K562 (cell line): ENCODE measurements at regions not wholly inside any gene's neighbourhood (a gene's known extent, or its start where the extent isn't known, plus 50 kb on each side); places are given as distances from the start of the nearest gene placed in this dataset.

ENCODE experiments used
- CC2D1A ChIP-seq: fragments of 450-650 bp; IDR thresholded peaks from 2 replicates; pipeline ENCODE4 v1.6.1; 2017; ENCODE audit warnings: mild to moderate bottlenecking
- CEBPB ChIP-seq: fragments of 450-650 bp; IDR thresholded peaks from 2 replicates; pipeline ENCODE4 v1.6.1; 2016; ENCODE audit warnings: missing genetic modification characterization, missing compliant biosample characterization
- GATAD2B ChIP-seq: fragments of 450-650 bp; IDR thresholded peaks from 2 replicates; pipeline ENCODE4 v1.6.1; 2017; ENCODE audit warnings: mild to moderate bottlenecking, borderline replicate concordance
- HIVEP1 ChIP-seq: fragments of 250-450 bp; sonication (Bioruptor Pico); IDR thresholded peaks from 2 replicates; pipeline ENCODE4 v1.4.0; 2020; ENCODE audit warnings: mild to moderate bottlenecking
- MECOM ChIP-seq: fragments of 250-450 bp; sonication (Bioruptor Pico); IDR thresholded peaks from 2 replicates; pipeline ENCODE4 v1.8.0; 2022; ENCODE audit warnings: inconsistent platforms
- PREB ChIP-seq: sonication (generic); formaldehyde crosslinking; IDR thresholded peaks from 2 replicates; pipeline ENCODE4 v1.8.1; 2023; ENCODE audit warnings: mild to moderate bottlenecking, missing genetic modification reagents
- SIN3B ChIP-seq: fragments of 450-650 bp; IDR thresholded peaks from 2 replicates; pipeline ENCODE4 v1.6.1; 2017; ENCODE audit warnings: low read depth, mild to moderate bottlenecking, moderate library complexity
- TRIM24 ChIP-seq, 2 experiments: fragments of 450-650 bp; IDR thresholded peaks; 2 replicates each; pipeline ENCODE4 v1.6.1; 2016
- ZBTB26 ChIP-seq: fragments of 450-650 bp; formaldehyde crosslinking; IDR thresholded peaks from 2 replicates; pipeline ENCODE4 v1.4.0; 2022; ENCODE audit warnings: missing genetic modification characterization
- ZC3H8 ChIP-seq: fragments of 450-650 bp; IDR thresholded peaks from 2 replicates; pipeline ENCODE4 v1.6.1; 2017
- ZNF280B ChIP-seq: fragments of 250-450 bp; sonication (Bioruptor Pico); IDR thresholded peaks from 2 replicates; pipeline ENCODE4 v1.5.1; 2021; ENCODE audit warnings: mild to moderate bottlenecking
- ZNF3 ChIP-seq: fragments of 250-450 bp; sonication (Bioruptor Pico); IDR thresholded peaks from 2 replicates; pipeline ENCODE4 v1.5.0; 2021; ENCODE audit warnings: mild to moderate bottlenecking, moderate library complexity
- ZNF311 ChIP-seq: fragments of 250-450 bp; sonication (Bioruptor Pico); IDR thresholded peaks from 2 replicates; pipeline ENCODE4 v1.4.0; 2020; ENCODE audit warnings: mild to moderate bottlenecking, moderate library complexity
- ZNF445 ChIP-seq: fragments of 250-450 bp; sonication (Bioruptor Pico); IDR thresholded peaks from 2 replicates; pipeline ENCODE4 v1.4.0; 2020; ENCODE audit warnings: low read depth, mild to moderate bottlenecking, moderate library complexity
- TF ChIP-seq, protein P1 (sequence below), 2 experiments: fragments of 450-650 bp; IDR thresholded peaks; 2 replicates each; pipeline ENCODE4 v1.6.1; 2016
- TF ChIP-seq, protein P2 (sequence below): fragments of 450-650 bp; IDR thresholded peaks from 2 replicates; pipeline ENCODE4 v1.6.1; 2017; ENCODE audit warnings: mild to moderate bottlenecking, moderate library complexity
- TF ChIP-seq, protein P3 (sequence below): fragments of 450-650 bp; formaldehyde crosslinking; IDR thresholded peaks from 2 replicates; pipeline ENCODE4 v1.4.0; 2022; ENCODE audit warnings: missing genetic modification characterization
- TF ChIP-seq, protein P4 (sequence below): IDR thresholded peaks from 2 replicates; pipeline ENCODE4 v1.6.1; 2011; ENCODE audit warnings: borderline replicate concordance, low read depth, mild to moderate bottlenecking, moderate library complexity, low read length; ENCODE audit not compliant: insufficient read depth, poor library complexity, severe bottlenecking
- TF ChIP-seq, protein P5 (sequence below): sonication (generic); formaldehyde crosslinking; IDR thresholded peaks from 2 replicates; pipeline ENCODE4 v1.8.0; 2022; ENCODE audit warnings: missing genetic modification reagents, mild to moderate bottlenecking, moderate library complexity, borderline replicate concordance

- TF ChIP-seq ZBTB26 (CRISPR knock-in tag) (0 out of 2 replicates have a peak, but pooled peaks have one; percentile 48), HIVEP1 (CRISPR knock-in tag) (no peak), ZNF311 (no peak), CEBPB (tag) (no peak), MECOM (no peak), SIN3B (no peak), ZC3H8 (no peak), ZNF445 (CRISPR knock-in tag) (no peak), PREB (CRISPR knock-in tag) (no peak), GATAD2B (no peak), ZNF280B (CRISPR knock-in tag) (no peak), ZNF3 (CRISPR knock-in tag) (no peak), CC2D1A (no peak), TRIM24 (IDR thresholded peaks at IDR 0.05) (0 out of 4 replicates have a peak, but pooled peaks of 1 of the 2 experiments have one; percentile 42)
- TF ChIP-seq, protein P1, sequence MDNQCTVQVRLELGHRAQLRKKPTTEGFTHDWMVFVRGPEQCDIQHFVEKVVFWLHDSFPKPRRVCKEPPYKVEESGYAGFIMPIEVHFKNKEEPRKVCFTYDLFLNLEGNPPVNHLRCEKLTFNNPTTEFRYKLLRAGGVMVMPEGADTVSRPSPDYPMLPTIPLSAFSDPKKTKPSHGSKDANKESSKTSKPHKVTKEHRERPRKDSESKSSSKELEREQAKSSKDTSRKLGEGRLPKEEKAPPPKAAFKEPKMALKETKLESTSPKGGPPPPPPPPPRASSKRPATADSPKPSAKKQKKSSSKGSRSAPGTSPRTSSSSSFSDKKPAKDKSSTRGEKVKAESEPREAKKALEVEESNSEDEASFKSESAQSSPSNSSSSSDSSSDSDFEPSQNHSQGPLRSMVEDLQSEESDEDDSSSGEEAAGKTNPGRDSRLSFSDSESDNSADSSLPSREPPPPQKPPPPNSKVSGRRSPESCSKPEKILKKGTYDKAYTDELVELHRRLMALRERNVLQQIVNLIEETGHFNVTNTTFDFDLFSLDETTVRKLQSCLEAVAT (IDR thresholded peaks at IDR 0.05): no peak
- TF ChIP-seq, protein P2, sequence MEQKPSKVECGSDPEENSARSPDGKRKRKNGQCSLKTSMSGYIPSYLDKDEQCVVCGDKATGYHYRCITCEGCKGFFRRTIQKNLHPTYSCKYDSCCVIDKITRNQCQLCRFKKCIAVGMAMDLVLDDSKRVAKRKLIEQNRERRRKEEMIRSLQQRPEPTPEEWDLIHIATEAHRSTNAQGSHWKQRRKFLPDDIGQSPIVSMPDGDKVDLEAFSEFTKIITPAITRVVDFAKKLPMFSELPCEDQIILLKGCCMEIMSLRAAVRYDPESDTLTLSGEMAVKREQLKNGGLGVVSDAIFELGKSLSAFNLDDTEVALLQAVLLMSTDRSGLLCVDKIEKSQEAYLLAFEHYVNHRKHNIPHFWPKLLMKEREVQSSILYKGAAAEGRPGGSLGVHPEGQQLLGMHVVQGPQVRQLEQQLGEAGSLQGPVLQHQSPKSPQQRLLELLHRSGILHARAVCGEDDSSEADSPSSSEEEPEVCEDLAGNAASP: no peak
- TF ChIP-seq, protein P3, sequence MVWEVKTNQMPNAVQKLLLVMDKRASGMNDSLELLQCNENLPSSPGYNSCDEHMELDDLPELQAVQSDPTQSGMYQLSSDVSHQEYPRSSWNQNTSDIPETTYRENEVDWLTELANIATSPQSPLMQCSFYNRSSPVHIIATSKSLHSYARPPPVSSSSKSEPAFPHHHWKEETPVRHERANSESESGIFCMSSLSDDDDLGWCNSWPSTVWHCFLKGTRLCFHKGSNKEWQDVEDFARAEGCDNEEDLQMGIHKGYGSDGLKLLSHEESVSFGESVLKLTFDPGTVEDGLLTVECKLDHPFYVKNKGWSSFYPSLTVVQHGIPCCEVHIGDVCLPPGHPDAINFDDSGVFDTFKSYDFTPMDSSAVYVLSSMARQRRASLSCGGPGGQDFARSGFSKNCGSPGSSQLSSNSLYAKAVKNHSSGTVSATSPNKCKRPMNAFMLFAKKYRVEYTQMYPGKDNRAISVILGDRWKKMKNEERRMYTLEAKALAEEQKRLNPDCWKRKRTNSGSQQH (CRISPR knock-in tag): 0 out of 2 replicates have a peak, but pooled peaks have one; percentile 66
- TF ChIP-seq, protein P4, sequence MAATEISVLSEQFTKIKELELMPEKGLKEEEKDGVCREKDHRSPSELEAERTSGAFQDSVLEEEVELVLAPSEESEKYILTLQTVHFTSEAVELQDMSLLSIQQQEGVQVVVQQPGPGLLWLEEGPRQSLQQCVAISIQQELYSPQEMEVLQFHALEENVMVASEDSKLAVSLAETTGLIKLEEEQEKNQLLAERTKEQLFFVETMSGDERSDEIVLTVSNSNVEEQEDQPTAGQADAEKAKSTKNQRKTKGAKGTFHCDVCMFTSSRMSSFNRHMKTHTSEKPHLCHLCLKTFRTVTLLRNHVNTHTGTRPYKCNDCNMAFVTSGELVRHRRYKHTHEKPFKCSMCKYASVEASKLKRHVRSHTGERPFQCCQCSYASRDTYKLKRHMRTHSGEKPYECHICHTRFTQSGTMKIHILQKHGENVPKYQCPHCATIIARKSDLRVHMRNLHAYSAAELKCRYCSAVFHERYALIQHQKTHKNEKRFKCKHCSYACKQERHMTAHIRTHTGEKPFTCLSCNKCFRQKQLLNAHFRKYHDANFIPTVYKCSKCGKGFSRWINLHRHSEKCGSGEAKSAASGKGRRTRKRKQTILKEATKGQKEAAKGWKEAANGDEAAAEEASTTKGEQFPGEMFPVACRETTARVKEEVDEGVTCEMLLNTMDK: no peak
- TF ChIP-seq, protein P5, sequence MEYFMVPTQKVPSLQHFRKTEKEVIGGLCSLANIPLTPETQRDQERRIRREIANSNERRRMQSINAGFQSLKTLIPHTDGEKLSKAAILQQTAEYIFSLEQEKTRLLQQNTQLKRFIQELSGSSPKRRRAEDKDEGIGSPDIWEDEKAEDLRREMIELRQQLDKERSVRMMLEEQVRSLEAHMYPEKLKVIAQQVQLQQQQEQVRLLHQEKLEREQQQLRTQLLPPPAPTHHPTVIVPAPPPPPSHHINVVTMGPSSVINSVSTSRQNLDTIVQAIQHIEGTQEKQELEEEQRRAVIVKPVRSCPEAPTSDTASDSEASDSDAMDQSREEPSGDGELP (CRISPR knock-in tag): no peak
Measured at GRCh38 chr6:15962449-15962764, 166.5 kb upstream of the MYLIP start (continued).
